DMS114 treated with DMSO at 0.1 percent for 48 hours (cell line): ENCODE measurements at regions not wholly inside any gene's neighbourhood (a gene's known extent, or its start where the extent isn't known, plus 50 kb on each side); places are given as distances from the start of the nearest gene placed in this dataset.
"Not testable (repeated sequence)": the region's sequence is repeated elsewhere in the genome, so short reads cannot be mapped to it uniquely, and the experiment has no call there.

Experiments used
- DNase-seq: peaks from one replicate; lab custom pipeline; 2025; ENCODE audit not compliant: unreplicated experiment; lab: John Stamatoyannopoulos, UW

- DNase-seq, result no peak
These were observed 105.7 kb upstream of the PPM1H start for GRCh38 chr12:63040526-63041220.

DNA sequence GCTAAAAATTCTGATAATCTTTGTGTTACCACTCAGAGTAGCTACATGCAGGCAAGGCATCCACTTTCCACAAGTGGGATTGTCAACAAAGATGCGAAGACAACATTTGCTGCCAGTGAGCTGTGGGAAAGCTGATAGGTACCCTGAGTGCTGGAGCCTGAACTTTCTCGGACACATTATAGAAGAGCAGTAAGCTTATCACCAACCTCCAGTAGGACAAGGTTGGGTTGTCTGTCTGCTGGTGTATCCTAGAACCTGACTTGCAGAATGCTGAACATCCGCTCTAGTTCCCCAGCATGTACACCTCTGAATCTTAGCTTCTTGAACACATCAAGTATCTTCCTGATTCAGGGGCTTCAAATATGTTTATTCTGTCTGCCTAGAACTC is 103.8 kb upstream of the PPM1H start:
- no peak for DNase-seq

DNA sequence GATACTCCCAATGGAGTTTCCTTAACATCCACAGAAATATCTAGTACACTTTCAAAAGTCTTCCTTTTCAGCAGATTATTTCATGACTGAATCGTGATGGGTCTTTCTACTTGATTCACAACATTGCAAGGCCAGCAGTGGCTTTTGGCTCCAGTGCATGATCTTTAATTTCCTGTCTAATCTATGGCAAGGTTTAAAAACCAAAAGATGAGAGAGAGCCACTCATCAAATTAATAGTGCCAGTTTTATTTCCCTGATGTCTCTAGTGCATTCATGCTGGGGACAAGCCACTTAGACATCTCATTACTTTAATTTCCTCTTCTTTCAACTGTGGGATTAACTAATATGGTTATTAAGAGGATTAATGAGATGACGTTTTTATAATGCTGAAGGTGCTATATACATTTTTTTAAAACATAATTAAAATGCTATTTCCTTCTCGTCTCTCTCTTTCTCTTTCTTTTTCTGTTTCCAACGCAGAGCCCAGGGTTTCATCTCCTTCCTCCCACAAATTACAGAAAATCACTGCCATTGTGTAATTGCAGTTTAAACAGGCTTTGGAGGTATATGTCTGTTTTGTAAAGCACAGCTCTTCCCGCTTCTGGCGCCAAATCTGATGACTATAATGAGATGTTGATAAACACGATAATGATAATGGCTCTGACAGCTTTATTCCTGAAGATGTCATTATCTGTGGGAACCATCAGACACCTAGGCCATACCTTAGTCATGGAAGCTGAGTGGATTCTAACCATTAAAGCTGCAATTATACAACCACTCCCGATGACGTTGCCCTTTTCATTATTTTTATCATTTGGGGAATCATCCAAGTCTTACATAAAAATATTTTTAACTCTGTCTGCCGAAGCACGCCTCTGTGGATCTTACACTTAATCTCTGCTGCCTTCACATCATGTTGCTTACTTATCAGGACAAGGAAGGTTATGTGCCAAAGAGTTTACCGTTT is 103.1 kb upstream of the PPM1H start:
- DNase-seq, result no peak

GRCh38 chr12:63036974-63037335 is 102.0 kb upstream of the PPM1H start:
- no peak for DNase-seq

- no peak for DNase-seq
These were observed 101.4 kb upstream of the PPM1H start for GRCh38 chr12:63036216-63036973.

- no peak for DNase-seq
These were observed 99.7 kb upstream of the PPM1H start for GRCh38 chr12:63034601-63035000.

DNA sequence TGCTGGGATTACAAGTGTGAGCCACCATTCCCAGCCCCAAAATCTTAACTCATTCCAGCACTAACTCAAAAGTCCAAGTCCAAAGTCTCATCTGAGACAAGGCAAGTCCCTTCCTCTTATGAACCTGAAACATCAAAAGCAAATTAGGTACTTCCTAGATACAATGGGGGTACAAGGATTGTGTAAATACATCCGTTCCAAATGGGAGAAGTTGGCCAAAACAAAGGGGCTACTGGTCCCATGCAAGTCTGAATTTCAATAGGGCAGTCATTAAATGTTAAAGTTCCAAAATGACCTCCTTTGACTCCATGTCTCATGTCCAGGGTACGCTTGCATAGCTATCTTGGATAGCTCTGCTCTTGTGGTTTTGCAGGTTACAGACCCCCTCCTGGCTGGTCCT is 94.7 kb upstream of the PPM1H start:
- no peak for DNase-seq

- DNase-seq, result no peak
These were observed 94.0 kb upstream of the PPM1H start for GRCh38 chr12:63028951-63029350.

DNA sequence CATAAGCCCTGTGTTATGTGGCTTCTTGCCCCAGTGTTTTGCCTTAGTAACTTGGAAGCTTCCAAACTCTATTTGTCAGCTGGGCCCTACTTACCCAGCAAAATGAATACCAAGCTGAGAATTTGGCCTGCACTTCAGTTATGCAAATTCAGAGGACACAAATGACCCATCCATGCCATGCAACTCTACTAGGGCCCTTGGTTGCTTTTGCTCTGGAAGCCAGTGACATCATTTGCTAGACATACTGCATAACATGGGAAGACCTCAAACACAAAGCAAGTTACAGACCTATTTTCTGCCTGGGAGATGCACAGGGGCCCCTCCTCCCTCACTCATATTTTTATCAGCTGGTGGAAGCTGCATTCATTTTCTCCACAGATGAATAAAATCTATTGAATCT is 90.2 kb upstream of the PPM1H start:
- DNase-seq, result no peak

GRCh38 chr12:63023926-63024325 is 89.0 kb upstream of the PPM1H start:
- DNase-seq, result no peak

DNA sequence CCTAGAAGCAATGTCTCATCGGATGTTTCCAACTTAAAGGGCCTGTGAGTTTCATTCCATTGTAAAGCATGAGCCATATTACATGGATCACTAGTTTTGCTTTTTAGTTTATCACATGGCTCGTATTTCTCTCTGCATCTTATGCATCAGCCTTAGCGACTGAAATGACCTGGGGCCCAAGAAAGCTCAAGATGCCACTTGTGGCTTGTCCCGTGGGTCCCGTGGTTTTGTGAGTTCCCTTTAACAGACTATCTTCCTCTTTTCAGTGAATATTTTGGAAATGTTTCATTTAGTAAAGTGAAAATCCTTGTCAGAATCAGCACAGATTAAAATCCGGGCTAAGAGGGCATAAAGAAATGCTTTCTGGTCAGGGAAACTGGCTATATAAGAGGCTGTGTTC is 86.2 kb upstream of the PPM1H start:
- DNase-seq, result no peak

- DNase-seq, result no peak
These were observed 85.3 kb upstream of the PPM1H start for GRCh38 chr12:63020269-63020668.

GRCh38 chr12:63018273-63018672 is 83.3 kb upstream of the PPM1H start:
- no peak for DNase-seq

DNA sequence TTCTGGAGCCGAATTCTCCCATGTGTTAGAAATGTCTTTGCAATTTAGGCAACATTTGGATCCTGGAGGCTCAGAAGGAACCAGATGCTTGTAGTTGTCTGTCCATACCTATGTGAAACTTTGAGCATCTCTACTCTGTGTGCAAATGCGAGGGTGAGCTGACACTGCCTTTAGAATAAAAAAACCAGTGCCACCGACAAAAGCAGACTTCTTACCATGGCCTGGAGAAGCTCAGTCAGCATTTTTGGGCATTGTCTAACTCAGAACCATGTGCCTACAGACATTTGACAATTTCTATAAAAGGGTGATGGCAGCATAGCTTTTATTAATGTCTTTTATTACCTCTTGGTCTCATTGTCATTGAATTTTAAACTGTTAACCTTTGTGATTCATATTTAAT is 78.4 kb upstream of the PPM1H start:
- no peak for DNase-seq

- no peak for DNase-seq
These were observed 75.7 kb upstream of the PPM1H start for GRCh38 chr12:63010698-63011097.

- DNase-seq, result no peak
These were observed 73.4 kb upstream of the PPM1H start for GRCh38 chr12:63008372-63008771.

DNA sequence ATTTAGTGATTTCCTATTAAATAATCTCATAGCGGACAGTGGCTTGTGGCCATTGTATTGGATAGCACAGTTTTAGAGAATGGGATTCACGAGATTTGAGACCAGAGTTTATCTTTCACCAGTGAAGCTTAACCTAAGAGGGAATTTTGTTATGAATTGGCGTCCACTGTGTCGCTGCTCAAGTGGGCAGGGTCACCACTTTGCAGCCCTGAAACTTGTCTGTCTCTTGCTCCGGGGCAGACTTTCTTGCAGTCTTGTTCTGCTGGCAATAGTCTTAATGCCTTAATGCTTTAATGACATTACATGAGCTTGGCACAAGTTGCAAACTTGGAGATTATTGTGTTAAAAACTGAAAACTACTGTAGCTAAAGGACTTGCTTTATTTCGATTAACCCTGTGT is 72.8 kb upstream of the PPM1H start:
- DNase-seq, result no peak

DNA sequence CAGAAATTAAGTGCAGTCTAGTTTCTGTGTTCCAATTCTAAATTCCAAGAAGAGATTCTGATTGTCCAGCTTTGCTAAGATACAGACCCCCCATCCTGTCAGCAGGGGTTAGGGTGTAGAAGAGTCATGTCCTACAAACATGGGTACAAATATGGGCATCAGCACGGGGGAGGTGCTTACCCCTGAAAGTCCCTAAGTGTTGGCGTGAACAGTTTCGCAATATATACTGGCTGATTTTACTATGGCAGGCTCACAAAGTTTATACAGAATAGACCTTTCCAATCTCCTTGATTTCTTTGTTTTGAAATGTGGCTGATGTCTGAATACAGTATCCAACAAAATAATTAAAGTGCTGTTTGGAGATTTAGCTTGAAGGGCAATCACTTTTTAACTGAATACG is 71.6 kb upstream of the PPM1H start:
- no peak for DNase-seq

- no peak for DNase-seq
These were observed 70.4 kb upstream of the PPM1H start for GRCh38 chr12:63005382-63005781.

- DNase-seq, result no peak
These were observed 68.4 kb upstream of the PPM1H start for GRCh38 chr12:63003223-63003819.

- not testable (repeated sequence) for DNase-seq
These were observed 67.1 kb upstream of the PPM1H start for GRCh38 chr12:63002059-63002458.
